G401 (cell line): ENCODE measurements at regions not wholly inside any gene's neighbourhood (a gene's known extent, or its start where the extent isn't known, plus 50 kb on each side); places are given as distances from the start of the nearest gene placed in this dataset.

Experiments
- DNase-seq: peaks from one replicate; pipeline ENCODE4 v3.0.0-alpha.2; 2015; ENCODE audit warnings: low spot score
- in situ Hi-C: cut with HindIII; loops from 2 replicates; pipeline ENCODE4 v1.10.0; 2016; ENCODE audit warnings: low sequenced_read_pairs, mixed read lengths

DNA sequence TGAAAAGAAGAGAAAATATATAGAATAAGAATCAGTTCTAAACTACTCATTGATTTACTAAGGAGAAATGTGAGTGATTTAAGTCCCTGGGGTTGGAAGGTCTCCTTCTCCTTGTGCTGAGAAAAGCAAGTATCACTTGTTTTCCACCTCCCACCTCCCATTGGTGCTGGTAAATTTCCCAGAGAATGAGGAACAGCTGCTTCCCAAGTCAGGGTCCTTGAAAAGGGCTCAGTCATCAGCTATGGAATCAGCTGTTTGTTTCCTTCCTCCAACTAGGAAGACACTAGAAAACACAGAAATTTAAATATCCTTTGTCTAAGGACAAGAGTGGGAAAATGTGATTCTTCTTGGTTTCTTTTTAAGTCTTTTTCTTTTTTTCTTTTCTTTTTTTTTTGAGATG, 131.3 kb upstream of the C1orf21 start:
- in situ Hi-C loops, result no loop called here

GRCh38 chr1:184257873-184258272, 129.0 kb upstream of the C1orf21 start:
- no peak for DNase-seq
- in situ Hi-C loops, result no loop called here

More for the DNA sequence above, 131.3 kb upstream of the C1orf21 start:
- DNase-seq, result no peak

DNA sequence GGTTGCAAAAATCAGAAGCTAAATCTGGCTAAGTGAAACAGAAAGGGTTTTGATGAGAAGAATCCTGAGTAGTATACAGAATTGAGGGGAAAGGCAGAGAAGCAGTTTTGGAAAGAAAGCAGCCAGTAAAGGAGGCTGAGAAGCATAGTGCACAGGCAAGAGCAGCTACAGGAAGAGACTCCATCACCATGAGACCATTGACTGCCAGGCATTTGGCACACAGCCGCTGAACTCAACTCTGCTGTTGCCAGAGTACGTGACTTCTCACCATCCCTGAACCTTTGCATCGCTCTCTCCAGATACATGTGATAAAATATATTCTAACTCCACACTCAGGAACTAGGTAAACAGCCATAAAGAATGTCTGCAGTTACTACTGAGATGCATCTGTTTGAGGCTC, 128.3 kb upstream of the C1orf21 start:
- DNase-seq, result no peak
- in situ Hi-C loops, result no loop called here

GRCh38 chr1:184260382-184260781, 126.4 kb upstream of the C1orf21 start:
- DNase-seq, result no peak

DNA sequence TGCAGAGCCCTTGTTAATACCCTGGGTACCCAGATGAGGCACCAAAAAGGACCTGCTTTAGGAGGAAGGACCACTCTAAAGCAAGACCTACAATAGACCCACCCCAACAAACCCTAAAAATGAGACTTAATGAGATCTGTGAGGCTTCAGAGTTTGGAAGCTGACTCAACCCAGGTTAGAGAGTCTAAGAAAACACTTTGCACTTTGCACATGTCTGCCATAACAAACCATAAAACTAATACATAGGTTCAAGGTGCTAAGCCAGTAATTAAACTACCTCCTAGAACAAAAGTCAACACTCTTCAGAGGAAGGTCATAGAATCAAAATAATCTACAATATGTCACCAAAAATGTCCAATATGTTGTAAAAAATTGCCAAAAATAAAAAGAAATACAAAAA, 124.7 kb upstream of the C1orf21 start:
- in situ Hi-C loops, result no loop called here
- DNase-seq, result no peak

More at GRCh38 chr1:184260382-184260781, 126.4 kb upstream of the C1orf21 start:
- in situ Hi-C loops, result no loop called here

DNA sequence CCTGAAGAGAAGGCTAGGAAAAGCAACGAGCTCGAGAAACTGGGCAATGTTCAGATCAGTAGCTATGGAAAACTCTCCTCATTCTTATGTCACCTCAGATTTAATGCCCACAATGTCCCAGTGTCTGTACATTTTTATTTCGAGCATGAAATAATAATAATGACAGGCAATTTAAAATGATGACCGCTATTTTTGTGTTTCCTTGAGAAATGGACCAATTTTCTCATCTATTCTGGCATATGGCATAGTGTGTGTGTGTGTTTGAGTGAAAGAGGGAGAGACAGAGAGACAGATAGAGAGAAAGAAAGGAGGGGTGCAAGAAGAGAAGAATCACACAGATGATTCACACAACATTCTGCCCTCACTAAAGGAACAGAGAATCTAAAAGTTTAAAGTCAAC, 119.1 kb upstream of the C1orf21 start:
- no peak for DNase-seq

GRCh38 chr1:184270556-184270955, 116.3 kb upstream of the C1orf21 start:
- DNase-seq, result no peak
- in situ Hi-C loops, result no loop called here

More for the DNA sequence above, 119.1 kb upstream of the C1orf21 start:
- in situ Hi-C loops, result no loop called here

DNA sequence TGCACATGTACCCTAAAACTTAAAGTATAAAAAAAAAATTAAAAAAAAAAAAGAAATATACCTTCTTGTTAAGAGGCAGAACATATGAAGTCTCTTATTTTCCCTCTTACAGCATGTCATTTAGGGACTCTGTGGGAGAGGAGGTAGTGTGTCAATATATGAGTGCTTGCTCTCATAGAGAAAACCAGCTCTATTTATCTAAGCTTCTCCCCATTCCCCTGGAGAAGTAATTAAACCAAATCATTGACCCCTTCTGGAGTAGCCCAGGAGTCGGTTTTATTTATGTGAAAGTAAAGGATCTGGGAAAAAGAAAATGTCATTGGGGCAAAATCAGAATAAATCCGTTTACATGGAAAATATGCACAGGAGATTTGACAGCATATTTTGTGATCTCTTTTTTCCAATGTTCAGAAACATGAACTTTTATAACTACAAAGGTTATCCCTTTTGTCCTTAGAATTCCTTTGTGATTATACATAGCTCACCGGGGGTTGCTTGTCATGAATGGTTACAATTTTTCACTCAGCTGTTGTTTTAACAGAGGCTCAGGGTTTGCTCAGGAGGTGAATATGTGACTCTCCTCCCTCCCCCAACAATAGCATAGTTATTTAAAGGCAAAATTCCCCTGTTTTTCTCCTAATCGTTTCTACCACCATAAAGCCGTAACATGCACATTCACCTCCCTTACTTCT, 114.5 kb upstream of the C1orf21 start:
- in situ Hi-C loops, result no loop called here

DNA sequence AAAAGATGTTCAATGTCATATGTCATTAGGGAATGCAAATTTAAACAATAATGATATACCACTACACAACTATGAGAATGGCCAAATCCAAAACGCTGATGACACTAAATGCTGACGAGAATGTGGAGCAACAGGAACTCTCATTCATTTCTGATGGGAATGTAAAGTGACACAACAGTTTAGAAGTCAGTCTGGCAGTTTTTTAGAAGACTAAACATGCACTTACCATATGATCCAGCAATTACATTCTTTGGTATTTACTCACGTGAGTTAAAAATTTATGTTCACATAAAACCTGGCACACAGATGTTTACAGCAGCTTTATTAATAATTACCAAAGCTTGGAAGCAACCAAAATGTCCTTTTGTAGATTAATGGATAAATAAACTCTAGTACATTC, 110.4 kb upstream of the C1orf21 start:
- no peak for DNase-seq
- in situ Hi-C loops, result no loop called here

More for the DNA sequence above, 114.5 kb upstream of the C1orf21 start:
- DNase-seq, result no peak

GRCh38 chr1:184279911-184280458, 106.8 kb upstream of the C1orf21 start:
- in situ Hi-C loops, result no loop called here
- DNase-seq, result no peak

DNA sequence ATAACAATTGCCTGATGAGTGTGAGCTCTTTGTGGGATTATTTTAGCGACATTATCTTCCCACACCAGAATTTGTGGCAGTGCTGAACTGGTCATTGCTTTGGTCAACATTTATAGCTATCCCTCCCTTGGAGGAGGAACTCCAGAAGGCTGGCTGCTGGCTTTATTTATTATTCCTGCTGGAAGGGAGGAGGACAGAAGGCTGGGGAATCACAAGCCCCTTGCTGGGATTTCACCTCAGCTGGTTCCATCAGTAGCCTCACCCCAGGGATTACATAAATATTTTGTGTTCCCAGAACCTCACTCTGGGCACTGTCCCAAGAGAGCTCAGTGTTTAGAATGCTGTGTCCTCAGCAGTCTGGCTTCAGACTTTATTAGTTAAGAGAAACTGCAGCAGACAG, 102.8 kb upstream of the C1orf21 start:
- DNase-seq, result peak; percentile 67
- in situ Hi-C loops, result no loop called here

- no peak for DNase-seq
- in situ Hi-C loops, result no loop called here
Observed at GRCh38 chr1:184284900-184285299, 101.9 kb upstream of the C1orf21 start.

- in situ Hi-C loops, result no loop called here
- no peak for DNase-seq
Observed at GRCh38 chr1:184285401-184286087, 101.3 kb upstream of the C1orf21 start.

GRCh38 chr1:184287001-184287400, 99.8 kb upstream of the C1orf21 start:
- no peak for DNase-seq
- in situ Hi-C loops, result no loop called here

- DNase-seq, result no peak
- in situ Hi-C loops, result no loop called here
Observed at GRCh38 chr1:184289825-184290550, 96.8 kb upstream of the C1orf21 start.

- in situ Hi-C loops, result no loop called here
- no peak for DNase-seq
Observed at GRCh38 chr1:184291701-184292100, 95.1 kb upstream of the C1orf21 start.

GRCh38 chr1:184292101-184292500, 94.7 kb upstream of the C1orf21 start:
- no peak for DNase-seq
- in situ Hi-C loops, result no loop called here

DNA sequence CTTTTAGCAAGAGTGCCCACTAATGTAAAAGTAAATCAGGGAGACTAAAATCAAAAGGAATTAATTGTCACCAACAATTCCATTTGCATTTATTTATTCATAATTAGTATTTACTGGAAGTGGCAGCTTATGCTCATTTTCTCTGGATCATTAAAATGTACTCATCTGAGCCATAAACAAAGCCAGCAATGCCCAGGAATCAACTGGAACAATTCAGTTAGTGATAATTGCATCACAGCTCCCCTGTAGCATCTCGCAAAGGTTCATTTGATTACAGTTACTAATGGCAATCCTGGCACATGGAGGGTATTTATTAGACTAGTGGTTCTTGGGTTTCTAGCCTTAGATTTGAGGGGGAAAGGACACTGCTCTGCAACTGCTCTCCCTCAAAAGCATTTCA, 92.7 kb upstream of the C1orf21 start:
- in situ Hi-C loops, result no loop called here
- no peak for DNase-seq

DNA sequence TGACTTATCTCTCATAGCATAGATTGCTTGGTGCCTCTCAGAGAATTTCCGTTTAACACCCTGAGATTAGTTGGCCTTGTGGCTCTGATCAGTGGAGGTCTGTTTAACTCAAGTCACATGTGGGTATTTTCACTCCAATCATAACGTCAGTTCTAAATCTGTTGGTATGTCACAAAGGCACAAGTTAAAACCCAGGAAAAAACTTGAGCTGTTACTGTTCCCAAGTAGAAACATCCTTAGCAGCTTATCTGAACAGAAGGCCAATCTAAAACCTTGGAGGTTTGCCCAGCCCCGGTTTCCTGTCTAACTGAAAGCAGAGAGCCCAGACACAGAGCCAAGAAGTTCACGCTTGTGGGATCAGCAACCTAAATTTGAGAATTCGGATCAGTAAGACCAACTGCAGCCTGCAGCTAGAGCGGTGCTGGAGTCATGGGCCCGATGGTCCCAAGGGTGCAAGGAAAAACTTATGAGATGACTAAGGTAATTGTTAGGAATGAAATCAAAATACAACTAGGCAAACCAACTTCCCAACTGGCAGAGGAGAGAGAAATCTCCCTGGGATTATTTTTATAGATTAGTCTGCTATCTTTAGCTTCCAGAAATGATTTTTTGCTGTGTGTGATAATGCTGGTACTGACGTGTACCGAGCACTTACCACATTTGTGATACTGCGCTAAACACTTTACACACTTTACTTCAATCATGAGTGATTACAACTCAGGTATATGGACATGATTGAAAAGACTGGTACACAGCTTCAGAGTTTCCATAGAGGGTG, 90.2 kb upstream of the C1orf21 start:
- DNase-seq, result peak; percentile 99

More for the DNA sequence above, 90.2 kb upstream of the C1orf21 start:
- in situ Hi-C loops, result no loop called here
